Stimulated activated memory B cell treated with anti-CD40 and anti-IgM and Interleukin-4, amounts not matched to agents 10 μg/mL and 1 μg/mL and 100 μg/mL, for 72 hours (primary cell): ENCODE measurements at regions not wholly inside any gene's neighbourhood (a gene's known extent, or its start where the extent isn't known, plus 50 kb on each side); places are given as distances from the start of the nearest gene placed in this dataset.
"Not testable (repeated sequence)": the region's sequence is repeated elsewhere in the genome, so short reads cannot be mapped to it uniquely, and the experiment has no call there.

Experiments
- ATAC-seq: fragments of 150-1000 bp; cut with Tn5 transposase; 2 replicates; pipeline ENCODE4 v1.10.0; 2021
- H3K27ac Mint-ChIP-seq: one replicate; pipeline ENCODE4 v1.8.0; 2022; ENCODE audit warnings: mild to moderate bottlenecking, mixed read lengths
- H3K27me3 Mint-ChIP-seq: one replicate; pipeline ENCODE4 v1.8.0; 2022; ENCODE audit warnings: mixed read lengths
- H3K36me3 Mint-ChIP-seq: one replicate; pipeline ENCODE4 v1.8.0; 2022; ENCODE audit warnings: mixed read lengths
- H3K4me1 Mint-ChIP-seq: one replicate; pipeline ENCODE4 v1.8.0; 2022; ENCODE audit warnings: mixed read lengths
- H3K4me3 Mint-ChIP-seq: one replicate; pipeline ENCODE4 v1.8.0; 2022; ENCODE audit warnings: mild to moderate bottlenecking, moderate library complexity, mixed read lengths
- H3K9me3 Mint-ChIP-seq: one replicate; pipeline ENCODE4 v1.8.0; 2022; ENCODE audit warnings: mixed read lengths

DNA sequence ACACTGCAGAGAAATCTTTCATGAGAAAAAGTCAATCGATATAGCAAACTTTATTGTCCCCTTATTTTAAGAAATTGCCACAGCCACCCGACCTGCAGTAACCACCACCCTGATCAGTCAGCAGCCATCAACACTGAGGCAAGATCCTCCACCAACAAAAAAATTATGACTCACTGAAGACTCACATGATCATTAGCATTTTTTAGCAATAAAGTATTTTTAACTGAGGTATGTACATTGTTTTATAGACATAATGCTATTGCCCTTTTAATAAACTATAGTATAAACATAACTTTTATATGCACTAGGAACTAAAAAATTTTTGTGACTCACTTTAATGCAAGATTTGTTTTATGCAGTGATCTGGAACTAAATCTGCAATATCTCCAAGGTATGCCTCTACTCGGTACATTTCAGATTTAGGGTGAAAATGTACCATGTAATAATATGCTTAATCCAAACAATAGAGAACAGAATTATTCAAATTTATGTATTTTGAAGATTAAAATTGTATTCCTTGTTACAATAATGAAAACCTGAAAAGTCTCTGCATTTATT is 79.2 kb upstream of the CEP126 start:
- H3K36me3 Mint-ChIP-seq: no peaks in the 10 kb centered on the region
- no peak overlapping the region for H3K27ac Mint-ChIP-seq
- H3K4me3 Mint-ChIP-seq: no peak overlapping the region
- no peaks in the 10 kb centered on the region for H3K27me3 Mint-ChIP-seq
- H3K9me3 Mint-ChIP-seq: no peaks in the 10 kb centered on the region
- no peak for ATAC-seq
- no peaks in the 10 kb centered on the region for H3K4me1 Mint-ChIP-seq

DNA sequence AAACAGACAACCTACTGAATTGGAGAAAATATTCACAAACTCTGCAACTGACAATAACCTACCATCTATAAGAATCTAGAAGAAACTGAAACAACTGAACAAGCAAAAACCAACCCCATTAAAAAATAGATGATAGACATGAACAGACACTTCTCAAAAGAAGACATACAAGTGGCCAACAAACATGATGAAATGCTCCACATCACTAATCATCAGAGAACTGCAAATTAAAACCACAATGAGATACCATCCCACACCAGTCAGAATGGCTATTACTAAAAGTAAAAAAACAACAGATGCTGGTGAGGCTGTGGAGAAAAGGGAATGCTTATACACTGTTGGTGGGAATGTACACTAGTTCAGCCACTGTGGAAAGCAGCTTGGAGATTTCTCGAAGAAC is 84.3 kb upstream of the CEP126 start:
- H3K27me3 Mint-ChIP-seq: peaks cover 11% of the 10 kb centered on the region
- not testable (repeated sequence) for ATAC-seq, H3K4me1 Mint-ChIP-seq, H3K27ac Mint-ChIP-seq, H3K4me3 Mint-ChIP-seq, H3K36me3 Mint-ChIP-seq, H3K9me3 Mint-ChIP-seq

DNA sequence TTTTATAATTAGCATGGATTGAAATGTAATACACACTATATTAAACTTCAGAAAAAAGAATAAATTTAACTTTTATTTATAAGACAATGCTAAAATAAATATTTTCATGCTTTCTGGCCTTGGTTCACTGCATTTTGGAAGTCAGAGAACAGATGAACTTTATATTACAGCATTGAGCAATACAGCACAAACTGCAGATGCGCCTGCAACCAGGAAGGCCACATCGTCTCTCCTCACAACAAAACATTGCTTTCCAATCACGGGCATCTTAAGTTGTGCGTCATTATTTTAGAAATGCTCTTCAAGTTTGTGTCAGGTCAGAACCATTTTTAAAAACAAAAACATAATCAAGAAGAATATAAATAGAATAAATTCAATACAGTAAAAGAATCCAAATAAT is 89.3 kb upstream of the CEP126 start:
- Mint-ChIP-seq H3K4me3 (no peak overlapping the region), H3K4me1 (no peaks in the 10 kb centered on the region), H3K27me3 (peaks cover 11% of the 10 kb centered on the region), H3K27ac (no peak overlapping the region), H3K9me3 (no peaks in the 10 kb centered on the region), H3K36me3 (no peaks in the 10 kb centered on the region)
- no peak for ATAC-seq

DNA sequence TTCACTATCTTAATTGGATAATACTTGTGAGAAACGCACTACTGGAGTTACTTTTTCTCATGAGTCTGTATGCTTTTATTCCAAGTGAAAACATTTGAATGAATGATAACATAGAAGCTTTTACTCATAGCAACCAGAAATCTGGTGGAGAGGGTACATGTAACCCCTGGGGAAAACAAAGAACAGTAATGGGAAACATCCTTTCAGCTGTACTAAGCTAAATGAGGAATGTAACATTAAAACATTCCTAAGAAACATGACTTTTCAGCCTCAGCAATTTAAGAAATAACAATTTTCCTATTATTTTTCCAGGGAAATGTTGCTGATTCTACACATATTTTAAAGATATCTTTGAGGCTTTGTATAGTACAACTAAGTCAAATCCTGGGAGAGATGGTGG is 97.2 kb upstream of the CEP126 start:
- ATAC-seq: no peak
- Mint-ChIP-seq H3K4me3 (no peak overlapping the region), H3K27ac (no peak overlapping the region), H3K4me1 (no peaks in the 10 kb centered on the region), H3K36me3 (no peaks in the 10 kb centered on the region), H3K27me3 (no peaks in the 10 kb centered on the region), H3K9me3 (no peaks in the 10 kb centered on the region)

DNA sequence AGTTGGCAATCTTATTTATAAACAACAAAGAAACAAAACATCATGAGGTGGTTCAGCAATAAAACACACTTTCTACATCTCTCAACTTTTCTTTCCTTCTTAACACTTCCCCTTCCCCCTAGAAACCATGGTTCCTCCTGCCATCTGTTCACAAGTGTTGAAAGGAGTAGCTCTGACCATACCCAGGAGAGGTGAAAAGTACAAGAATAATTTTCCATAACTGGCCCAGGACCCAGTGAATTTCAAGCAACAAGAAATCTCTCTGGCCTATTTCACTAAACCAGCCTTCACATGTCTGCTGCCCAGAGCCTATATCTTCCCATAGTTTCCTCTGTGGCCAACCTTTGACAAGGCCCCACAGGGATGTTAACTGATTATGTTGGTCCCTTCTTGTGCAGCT is 98.2 kb upstream of the CEP126 start:
- H3K9me3 Mint-ChIP-seq: peaks cover 2% of the 10 kb centered on the region
- no peaks in the 10 kb centered on the region for H3K4me1 Mint-ChIP-seq
- no peak for ATAC-seq
- H3K4me3 Mint-ChIP-seq: no peak overlapping the region
- H3K36me3 Mint-ChIP-seq: no peaks in the 10 kb centered on the region
- H3K27me3 Mint-ChIP-seq: no peaks in the 10 kb centered on the region
- H3K27ac Mint-ChIP-seq: no peak overlapping the region

DNA sequence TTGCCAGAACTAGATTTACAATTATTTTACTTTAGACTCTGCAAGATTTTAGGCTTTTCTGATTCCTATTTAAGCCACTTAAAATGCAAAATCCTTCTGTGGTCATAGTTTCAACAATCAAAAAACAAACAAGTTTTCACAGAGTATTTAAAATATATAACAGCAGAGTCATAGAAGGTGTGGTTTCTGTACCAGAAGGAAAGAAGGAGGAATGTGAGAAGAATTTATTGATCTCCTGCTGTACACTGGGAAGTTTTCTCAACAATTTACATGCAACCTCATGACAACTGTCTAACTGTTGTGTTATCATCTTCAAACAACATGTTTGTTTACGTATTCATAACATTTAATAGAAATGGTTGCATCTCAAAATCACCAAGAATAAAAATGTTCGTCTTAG is 102.3 kb upstream of the CEP126 start:
- Mint-ChIP-seq H3K36me3 (no peaks in the 10 kb centered on the region), H3K4me1 (no peaks in the 10 kb centered on the region), H3K9me3 (peaks cover 11% of the 10 kb centered on the region), H3K4me3 (no peak overlapping the region), H3K27me3 (no peaks in the 10 kb centered on the region), H3K27ac (no peak overlapping the region)
- no peak for ATAC-seq

- no peaks in the 10 kb centered on the region for H3K36me3 Mint-ChIP-seq
- no peaks in the 10 kb centered on the region for H3K27me3 Mint-ChIP-seq
- no peaks in the 10 kb centered on the region for H3K4me1 Mint-ChIP-seq
- H3K9me3 Mint-ChIP-seq: peaks cover 11% of the 10 kb centered on the region
- no peak for ATAC-seq
- no peak overlapping the region for H3K27ac Mint-ChIP-seq
- H3K4me3 Mint-ChIP-seq: no peak overlapping the region
Measured at GRCh38 chr11:101810546-101810945, 104.3 kb upstream of the CEP126 start.

GRCh38 chr11:101807531-101807930 is 107.3 kb upstream of the CEP126 start:
- H3K4me3 Mint-ChIP-seq: no peak overlapping the region

GRCh38 chr11:101803651-101804050 is 111.2 kb upstream of the CEP126 start:
- no peaks in the 10 kb centered on the region for H3K27me3 Mint-ChIP-seq
- no peaks in the 10 kb centered on the region for H3K4me1 Mint-ChIP-seq
- no peak overlapping the region for H3K4me3 Mint-ChIP-seq
- no peak for ATAC-seq
- no peak overlapping the region for H3K27ac Mint-ChIP-seq
- H3K9me3 Mint-ChIP-seq: peaks cover 8% of the 10 kb centered on the region
- no peaks in the 10 kb centered on the region for H3K36me3 Mint-ChIP-seq

More at GRCh38 chr11:101807531-101807930, 107.3 kb upstream of the CEP126 start:
- Mint-ChIP-seq H3K27me3 (no peaks in the 10 kb centered on the region), H3K9me3 (peaks cover 11% of the 10 kb centered on the region), H3K4me1 (no peaks in the 10 kb centered on the region), H3K27ac (no peak overlapping the region), H3K36me3 (no peaks in the 10 kb centered on the region)
- no peak for ATAC-seq

GRCh38 chr11:101797335-101797734 is 117.5 kb upstream of the CEP126 start:
- Mint-ChIP-seq H3K27ac (no peak overlapping the region), H3K4me1 (no peaks in the 10 kb centered on the region), H3K9me3 (peaks cover 7% of the 10 kb centered on the region), H3K4me3 (no peak overlapping the region), H3K36me3 (no peaks in the 10 kb centered on the region), H3K27me3 (no peaks in the 10 kb centered on the region)
- ATAC-seq: no peak

DNA sequence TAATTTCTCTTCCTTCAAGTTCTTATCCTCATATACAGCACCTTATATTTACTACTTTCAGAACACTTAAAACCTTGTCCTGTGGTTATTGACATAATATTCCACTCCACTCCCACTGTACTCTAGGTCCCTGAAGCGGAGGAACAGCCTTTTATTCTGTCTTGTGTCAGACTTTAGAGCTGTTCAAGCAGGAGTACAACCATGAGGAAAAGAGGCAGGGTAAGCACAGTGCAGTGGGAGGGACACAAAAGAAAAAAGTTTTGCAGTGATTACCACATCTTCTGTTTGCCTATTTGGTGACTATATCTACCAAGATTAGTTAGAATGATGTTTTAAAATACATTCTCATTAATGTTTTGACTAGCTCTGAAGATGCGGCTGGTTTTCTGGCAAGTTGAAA is 122.0 kb upstream of the CEP126 start:
- H3K4me3 Mint-ChIP-seq: no peak overlapping the region
- no peak overlapping the region for H3K27ac Mint-ChIP-seq
- H3K4me1 Mint-ChIP-seq: no peaks in the 10 kb centered on the region
- no peaks in the 10 kb centered on the region for H3K36me3 Mint-ChIP-seq
- H3K27me3 Mint-ChIP-seq: peaks cover 8% of the 10 kb centered on the region
- peaks cover 3% of the 10 kb centered on the region for H3K9me3 Mint-ChIP-seq
- no peak for ATAC-seq

DNA sequence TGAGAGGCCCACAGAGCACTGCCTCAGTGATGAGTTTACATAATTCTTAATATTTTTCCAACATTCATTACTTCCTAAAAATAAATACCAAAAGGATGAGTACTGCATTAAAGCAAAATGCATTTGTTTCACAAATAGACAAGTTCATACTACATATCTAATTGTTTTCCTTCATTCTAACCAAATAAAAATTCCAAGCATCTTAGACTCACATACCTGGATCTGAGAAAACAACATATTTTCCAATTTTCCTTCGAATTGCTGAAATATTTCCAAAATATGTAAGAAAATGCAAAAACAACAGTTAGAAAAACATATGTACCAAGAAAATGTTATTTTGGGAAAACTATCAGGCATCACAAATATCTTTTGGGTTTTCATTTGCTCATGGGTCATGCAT is 127.9 kb upstream of the CEP126 start:
- H3K27me3 Mint-ChIP-seq: peaks cover 8% of the 10 kb centered on the region
- no peak overlapping the region for H3K27ac Mint-ChIP-seq
- H3K36me3 Mint-ChIP-seq: no peaks in the 10 kb centered on the region
- peaks cover 3% of the 10 kb centered on the region for H3K9me3 Mint-ChIP-seq
- no peaks in the 10 kb centered on the region for H3K4me1 Mint-ChIP-seq
- no peak overlapping the region for H3K4me3 Mint-ChIP-seq
- no peak for ATAC-seq

DNA sequence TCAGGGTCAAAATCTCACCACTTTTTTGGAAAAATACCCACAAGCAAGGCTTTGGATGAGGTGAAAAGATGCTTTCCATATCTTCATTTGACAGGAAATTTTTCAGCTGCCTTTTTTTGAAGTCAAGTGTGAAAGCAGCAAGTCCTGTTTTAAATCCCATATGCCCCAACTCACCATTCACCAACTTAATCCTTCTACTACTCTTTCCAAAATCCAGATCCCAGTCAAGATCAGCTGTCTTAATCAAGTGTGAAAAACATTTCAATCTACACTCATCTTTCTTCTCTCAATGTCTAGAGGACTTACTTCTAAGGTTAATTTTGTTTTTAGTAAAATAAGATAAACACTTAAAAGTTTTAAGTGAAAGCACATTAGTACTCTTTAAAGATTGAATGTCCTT is 128.4 kb upstream of the CEP126 start:
- Mint-ChIP-seq H3K4me3 (no peak overlapping the region), H3K9me3 (peaks cover 3% of the 10 kb centered on the region), H3K27ac (no peak overlapping the region), H3K4me1 (no peaks in the 10 kb centered on the region), H3K27me3 (peaks cover 8% of the 10 kb centered on the region), H3K36me3 (no peaks in the 10 kb centered on the region)
- ATAC-seq: no peak

DNA sequence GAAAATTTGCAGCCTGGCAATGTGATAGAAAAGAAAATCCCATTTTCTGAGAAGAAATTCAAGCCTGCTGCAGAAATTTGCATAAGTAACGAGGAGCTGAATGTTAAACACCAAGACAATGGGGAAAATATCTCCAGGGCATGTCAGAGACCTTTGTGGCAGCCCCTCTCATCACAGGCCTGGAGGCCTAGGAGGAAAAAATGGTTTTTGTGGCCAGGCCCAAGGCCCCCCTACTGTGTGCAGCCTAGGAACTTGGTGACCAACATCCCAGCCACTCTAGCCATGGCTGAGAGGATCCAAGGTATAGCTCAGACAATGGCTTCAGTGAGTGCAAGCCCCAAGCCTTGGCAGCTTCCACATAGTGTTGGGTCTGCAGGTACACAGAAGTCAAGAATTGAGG is 135.6 kb upstream of the CEP126 start:
- not testable (repeated sequence) for H3K27ac Mint-ChIP-seq, H3K36me3 Mint-ChIP-seq, ATAC-seq, H3K27me3 Mint-ChIP-seq, H3K4me3 Mint-ChIP-seq, H3K4me1 Mint-ChIP-seq
- peaks cover 18% of the 10 kb centered on the region for H3K9me3 Mint-ChIP-seq

- H3K27me3 Mint-ChIP-seq: no peaks in the 10 kb centered on the region
Measured at GRCh38 chr11:101777476-101777875, 137.3 kb upstream of the CEP126 start.

GRCh38 chr11:101775033-101775432 is 139.8 kb upstream of the CEP126 start:
- H3K27me3 Mint-ChIP-seq: no peaks in the 10 kb centered on the region
- H3K36me3 Mint-ChIP-seq: no peaks in the 10 kb centered on the region
- no peak for ATAC-seq
- H3K4me3 Mint-ChIP-seq: no peak overlapping the region
- H3K9me3 Mint-ChIP-seq: peaks cover 16% of the 10 kb centered on the region
- no peaks in the 10 kb centered on the region for H3K4me1 Mint-ChIP-seq
- no peak overlapping the region for H3K27ac Mint-ChIP-seq

More at GRCh38 chr11:101777476-101777875, 137.3 kb upstream of the CEP126 start:
- Mint-ChIP-seq H3K4me3 (no peak overlapping the region), H3K9me3 (peaks cover 18% of the 10 kb centered on the region), H3K4me1 (no peaks in the 10 kb centered on the region), H3K36me3 (no peaks in the 10 kb centered on the region), H3K27ac (no peak overlapping the region)
- ATAC-seq: no peak

DNA sequence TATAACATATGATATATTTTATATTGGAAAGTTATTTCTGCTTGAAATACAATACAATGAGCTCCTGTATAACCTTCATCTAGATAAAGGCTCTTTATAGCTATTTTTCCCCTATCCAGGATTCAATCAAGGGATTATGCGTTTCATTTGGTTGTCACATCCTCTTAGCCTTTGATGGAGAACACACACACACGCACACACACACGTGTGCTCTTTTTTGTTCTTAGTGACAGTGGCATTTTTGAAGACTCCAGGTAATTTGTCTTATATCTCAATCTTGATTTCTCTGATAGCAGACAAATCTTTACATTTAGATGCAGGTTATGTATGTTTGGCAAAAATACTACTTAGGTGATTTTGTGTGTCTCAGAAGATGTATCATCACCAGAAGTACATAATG is 144.2 kb upstream of the CEP126 start:
- H3K4me1 Mint-ChIP-seq: no peaks in the 10 kb centered on the region

More for the DNA sequence above, 144.2 kb upstream of the CEP126 start:
- Mint-ChIP-seq H3K4me3 (no peak overlapping the region), H3K27ac (no peak overlapping the region), H3K9me3 (peaks cover 11% of the 10 kb centered on the region), H3K36me3 (no peaks in the 10 kb centered on the region), H3K27me3 (no peaks in the 10 kb centered on the region)
- ATAC-seq: no peak
